MG63 (cell line): ENCODE measurements at regions not wholly inside any gene's neighbourhood (a gene's known extent, or its start where the extent isn't known, plus 50 kb on each side); places are given as distances from the start of the nearest gene placed in this dataset.

Experiments used
- DNase-seq: peaks from one replicate; pipeline ENCODE4 v3.0.0-alpha.2; 2020
- H3K27me3 ChIP-seq: fragments of 250-450 bp; sonication (Bioruptor Pico); 2 replicates; pipeline ENCODE4 v1.5.1; 2020; ENCODE audit warnings: mild to moderate bottlenecking, moderate library complexity
- H3K36me3 ChIP-seq: fragments of 250-450 bp; sonication (Bioruptor Pico); 2 replicates; pipeline ENCODE4 v1.5.1; 2020; ENCODE audit warnings: mild to moderate bottlenecking, moderate library complexity
- H3K4me3 ChIP-seq: fragments of 250-450 bp; sonication (Bioruptor Pico); 2 replicates; pipeline ENCODE4 v1.5.1; 2020; ENCODE audit warnings: mild to moderate bottlenecking, moderate library complexity
- H3K9me3 ChIP-seq: fragments of 250-450 bp; sonication (Bioruptor Pico); 2 replicates; pipeline ENCODE4 v1.5.1; 2020; ENCODE audit warnings: mild to moderate bottlenecking, moderate library complexity

DNA sequence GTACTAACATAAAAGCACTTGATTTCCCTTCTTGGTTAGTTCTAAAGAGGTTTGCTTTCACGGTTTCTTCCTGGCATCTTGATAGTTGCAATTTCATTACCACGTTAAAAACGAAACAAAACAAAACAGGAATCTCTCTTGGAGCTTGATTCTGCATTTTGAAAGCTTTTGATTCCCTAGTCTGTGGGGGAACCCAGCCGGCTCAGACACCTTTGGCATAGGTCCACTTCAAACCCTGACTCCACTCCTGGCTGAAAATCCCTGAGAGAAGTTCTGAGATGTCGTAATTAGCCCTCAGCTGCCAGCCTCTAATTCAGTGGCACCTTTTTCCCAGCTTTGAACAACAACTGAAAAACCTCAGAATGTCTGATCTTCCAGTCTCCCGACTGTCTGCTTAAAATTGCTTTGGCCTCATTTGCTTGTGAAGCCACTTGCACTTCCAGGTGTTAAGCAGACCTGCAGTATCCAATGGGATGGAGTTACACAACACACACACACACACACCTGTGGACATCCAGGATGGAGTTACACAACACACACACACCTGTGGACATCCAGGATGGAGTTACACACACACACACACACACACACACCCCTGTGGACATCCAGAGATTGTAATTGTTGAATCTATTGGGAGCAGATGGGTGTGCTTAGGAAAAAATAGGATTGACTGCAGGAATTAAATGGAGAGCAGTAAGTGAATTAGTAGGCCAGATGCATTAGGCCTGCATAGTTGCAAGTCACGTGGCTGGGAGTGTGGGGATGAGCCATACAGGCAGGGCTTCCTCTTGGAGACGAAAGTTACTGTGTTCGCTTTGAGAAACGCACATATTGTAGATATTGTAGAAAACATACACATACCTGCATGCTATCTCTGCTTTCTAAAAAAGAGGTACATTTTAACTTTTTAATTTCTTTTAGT is 285.6 kb upstream of the FMN2 start:
- H3K4me3 ChIP-seq: no peak overlapping the region
- no peaks in the 10 kb centered on the region for H3K36me3 ChIP-seq
- no peaks in the 10 kb centered on the region for H3K9me3 ChIP-seq
- peaks cover 9% of the 10 kb centered on the region; the same call in 1 of the 2 replicates for H3K27me3 ChIP-seq
- DNase-seq: peak; percentile 16

DNA sequence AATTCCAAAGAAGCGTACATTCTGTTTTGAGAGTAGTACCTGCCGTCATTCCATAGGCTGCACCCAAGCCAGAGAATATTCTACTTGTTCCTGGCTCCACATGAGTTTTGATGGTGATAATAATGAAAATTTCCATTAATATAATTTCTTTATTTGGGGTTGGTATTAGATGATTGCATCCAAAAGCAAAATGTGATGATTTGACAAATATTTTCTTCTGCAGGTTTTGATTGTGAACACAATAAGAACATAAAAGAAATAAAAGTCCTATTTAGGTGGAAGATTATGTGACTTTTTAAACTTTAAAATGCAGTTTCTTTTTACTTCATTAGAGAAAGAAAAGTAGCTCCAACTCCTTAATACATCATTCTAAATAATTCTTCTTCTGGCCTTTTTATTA is 284.8 kb upstream of the FMN2 start:
- Histone ChIP-seq H3K4me3 (no peak overlapping the region), H3K27me3 (peaks cover 3% of the 10 kb centered on the region; the same call in 1 of the 2 replicates)
- no peak for DNase-seq

DNA sequence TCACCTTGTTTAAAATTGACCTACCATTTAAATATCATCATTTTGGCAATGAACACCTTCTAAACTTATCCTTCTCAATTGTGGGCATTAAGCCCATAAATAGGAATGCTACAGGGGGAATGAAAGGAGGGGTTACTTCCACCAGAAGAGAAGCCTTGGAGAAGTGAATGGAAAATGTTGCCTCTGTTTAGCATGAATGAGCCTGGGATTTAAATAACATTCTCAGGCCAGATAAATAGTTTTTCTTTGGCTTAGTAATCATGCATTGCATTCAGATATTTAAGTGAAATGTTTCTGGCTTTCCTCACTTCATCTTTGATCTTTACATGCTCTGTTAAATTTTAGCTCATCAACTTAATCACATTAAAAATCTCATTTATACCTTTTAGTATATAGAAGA is 284.3 kb upstream of the FMN2 start:
- Histone ChIP-seq H3K36me3 (no peaks in the 10 kb centered on the region), H3K4me3 (no peak overlapping the region), H3K9me3 (no peaks in the 10 kb centered on the region), H3K27me3 (peaks cover 3% of the 10 kb centered on the region; the same call in 1 of the 2 replicates)
- no peak for DNase-seq

More for the DNA sequence above, 284.8 kb upstream of the FMN2 start:
- no peaks in the 10 kb centered on the region for H3K9me3 ChIP-seq
- no peaks in the 10 kb centered on the region for H3K36me3 ChIP-seq

DNA sequence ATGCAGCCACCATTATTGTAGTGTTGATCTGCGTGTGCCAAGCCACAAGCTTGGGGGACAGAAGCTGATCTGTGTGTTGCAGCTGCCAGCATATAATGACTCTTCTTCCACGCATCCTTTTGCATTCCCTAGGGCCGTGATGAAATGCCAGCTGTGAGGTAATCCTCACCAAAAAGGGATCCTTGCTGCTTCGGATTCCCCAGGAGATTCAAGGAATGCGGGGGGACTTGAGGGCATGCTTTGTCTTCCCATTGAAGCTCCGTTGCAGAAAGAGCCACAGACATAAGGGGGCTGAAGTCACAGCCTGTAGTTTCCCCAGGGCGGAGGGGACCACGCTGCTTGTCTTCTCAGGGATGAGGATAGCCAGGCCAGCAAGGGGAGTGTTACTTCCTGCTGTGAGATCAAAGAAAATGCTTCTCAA is 281.6 kb upstream of the FMN2 start:
- no peak overlapping the region for H3K4me3 ChIP-seq
- no peaks in the 10 kb centered on the region for H3K36me3 ChIP-seq
- H3K9me3 ChIP-seq: no peaks in the 10 kb centered on the region
- no peaks in the 10 kb centered on the region for H3K27me3 ChIP-seq
- peak; percentile 63 for DNase-seq

DNA sequence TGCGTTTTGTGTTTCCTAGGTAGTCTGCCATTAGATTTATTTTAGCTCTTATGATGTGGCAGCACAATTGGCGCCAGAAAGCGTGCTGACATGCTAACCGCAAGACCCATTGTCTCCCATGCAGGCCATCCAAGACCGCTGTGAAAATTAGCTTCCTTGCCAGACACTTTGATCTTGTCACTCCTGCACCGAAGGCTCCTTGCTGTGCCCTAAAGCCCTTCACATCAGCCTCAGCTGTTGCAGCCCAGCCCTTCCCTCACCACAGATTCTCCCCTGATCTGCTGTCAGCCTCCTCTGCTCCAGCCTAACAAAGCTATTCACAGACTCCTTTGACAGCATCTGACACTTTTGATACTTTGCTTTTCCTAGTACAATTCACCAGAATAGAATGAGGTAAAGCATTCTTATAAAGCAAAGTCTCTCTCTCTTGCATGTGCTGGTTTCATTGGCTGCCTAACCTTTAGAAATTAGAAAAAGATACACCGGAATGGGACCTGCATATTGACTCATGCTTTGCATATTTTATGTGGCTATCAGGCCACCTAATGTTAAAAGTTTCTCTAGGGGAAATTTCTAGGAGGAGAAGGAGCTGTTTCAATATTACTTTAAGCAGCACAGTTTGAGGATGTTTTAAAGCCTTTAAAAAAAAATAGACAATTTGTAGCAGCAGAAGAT is 280.3 kb upstream of the FMN2 start:
- Histone ChIP-seq H3K9me3 (no peaks in the 10 kb centered on the region), H3K27me3 (no peaks in the 10 kb centered on the region), H3K4me3 (no peak overlapping the region), H3K36me3 (no peaks in the 10 kb centered on the region)
- peak; percentile 89 for DNase-seq

DNA sequence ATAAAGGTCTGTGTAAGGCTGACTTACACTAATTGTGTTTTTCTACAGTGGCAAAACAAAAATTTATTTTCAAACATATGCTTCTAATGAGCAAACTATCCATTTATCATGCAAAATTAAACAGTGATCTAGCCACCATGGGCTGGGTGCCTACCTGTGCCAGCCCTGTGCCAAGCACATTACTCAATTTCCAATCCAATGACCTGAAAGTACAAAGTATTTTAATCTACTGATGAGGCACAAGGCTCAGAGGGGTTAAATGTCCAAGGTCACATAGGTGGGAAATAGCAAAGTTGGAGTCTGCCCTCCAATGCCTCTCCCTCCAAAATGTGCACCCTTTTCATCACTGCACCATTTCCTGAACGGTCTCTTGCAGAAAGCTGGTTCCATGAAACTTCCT is 279.1 kb upstream of the FMN2 start:
- Histone ChIP-seq H3K36me3 (no peaks in the 10 kb centered on the region), H3K4me3 (no peak overlapping the region), H3K27me3 (no peaks in the 10 kb centered on the region), H3K9me3 (no peaks in the 10 kb centered on the region)
- DNase-seq: no peak

DNA sequence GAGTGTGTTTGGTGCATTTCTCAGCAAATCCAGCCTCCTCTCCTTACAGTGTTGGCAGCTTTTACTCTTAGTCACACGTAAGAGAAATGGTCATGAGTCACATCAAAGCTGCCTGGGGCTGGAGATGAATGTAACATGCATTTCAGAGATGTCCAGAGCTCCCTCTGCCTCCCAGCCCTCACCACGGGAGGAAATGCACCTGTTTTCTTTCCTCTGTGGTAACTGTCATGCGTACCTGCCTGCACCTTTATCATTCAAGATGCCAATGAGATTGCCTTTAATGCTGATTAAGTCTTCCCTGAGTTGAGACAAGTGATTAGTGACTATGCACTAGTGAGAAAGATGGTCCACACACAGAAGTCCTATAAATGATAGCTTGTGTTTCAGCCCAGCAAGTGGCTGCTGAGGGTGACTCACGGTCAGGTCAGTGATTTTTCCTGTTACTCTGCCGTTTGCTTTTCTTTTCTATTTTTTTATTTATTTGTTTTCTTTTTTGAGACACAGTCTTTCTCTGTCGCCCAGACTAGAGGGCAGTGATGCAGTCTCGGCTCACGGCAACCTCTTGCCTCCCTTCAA is 277.3 kb upstream of the FMN2 start:
- Histone ChIP-seq H3K36me3 (no peaks in the 10 kb centered on the region), H3K9me3 (no peaks in the 10 kb centered on the region), H3K27me3 (no peaks in the 10 kb centered on the region), H3K4me3 (peak overlapping the region; percentile 12)
- peak; percentile 85 for DNase-seq

DNA sequence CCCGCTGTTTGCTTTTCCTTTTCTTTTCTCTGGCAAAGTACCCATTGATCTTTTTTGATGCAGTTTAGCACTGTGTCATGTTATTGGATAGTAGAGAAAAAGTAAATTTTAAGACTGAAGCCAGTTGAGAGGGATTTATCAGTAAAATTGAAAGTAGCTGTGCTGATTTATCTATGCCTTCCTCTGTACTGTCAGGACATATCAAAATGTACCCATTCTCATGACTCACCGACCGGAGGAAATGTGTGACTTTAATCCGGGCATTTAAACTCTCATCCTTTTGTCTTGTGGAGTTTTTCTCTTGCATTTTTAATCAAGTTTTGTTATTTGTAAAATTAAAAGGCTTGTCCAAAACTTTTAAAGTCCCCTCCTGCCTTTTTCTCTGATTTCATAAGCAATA is 276.6 kb upstream of the FMN2 start:
- Histone ChIP-seq H3K27me3 (no peaks in the 10 kb centered on the region), H3K4me3 (peak overlapping the region; percentile 12), H3K36me3 (no peaks in the 10 kb centered on the region), H3K9me3 (no peaks in the 10 kb centered on the region)
- DNase-seq: no peak

DNA sequence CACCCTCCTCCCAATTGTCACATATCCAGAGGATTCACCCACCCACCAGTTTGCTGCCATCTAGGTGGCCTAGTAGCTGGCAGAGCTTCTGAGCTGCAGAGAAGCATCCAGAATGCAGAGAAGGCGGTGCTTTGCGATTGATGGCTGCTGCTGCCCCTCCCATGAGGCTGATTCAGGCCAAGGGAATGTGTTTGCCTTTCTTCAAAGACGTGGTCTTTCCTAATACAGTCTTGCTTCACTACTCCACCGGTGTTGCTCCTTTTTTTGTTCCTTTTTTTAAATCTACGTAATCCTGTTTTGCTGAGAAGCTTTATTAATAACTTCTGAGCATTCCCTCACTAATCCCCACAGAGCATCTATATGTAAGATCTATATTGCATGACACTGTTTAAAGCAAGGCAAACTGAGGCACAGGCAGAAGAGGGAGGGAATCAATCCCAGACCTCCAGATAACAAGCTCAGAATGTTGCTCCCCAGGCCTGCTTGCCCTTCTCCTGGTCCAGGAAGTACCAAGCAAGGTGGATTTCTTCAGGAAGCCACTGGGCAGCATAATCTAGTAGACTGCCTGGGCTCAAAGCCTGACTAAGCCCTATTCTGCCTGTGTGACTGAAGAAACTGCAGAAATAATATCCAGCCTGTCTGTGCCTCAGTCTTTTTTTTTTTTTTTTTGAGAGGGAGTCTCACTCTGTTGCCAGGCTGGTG is 275.5 kb upstream of the FMN2 start:
- H3K27me3 ChIP-seq: no peaks in the 10 kb centered on the region
- DNase-seq: peak; percentile 79
- H3K9me3 ChIP-seq: no peaks in the 10 kb centered on the region
- H3K4me3 ChIP-seq: no peak overlapping the region
- no peaks in the 10 kb centered on the region for H3K36me3 ChIP-seq

DNA sequence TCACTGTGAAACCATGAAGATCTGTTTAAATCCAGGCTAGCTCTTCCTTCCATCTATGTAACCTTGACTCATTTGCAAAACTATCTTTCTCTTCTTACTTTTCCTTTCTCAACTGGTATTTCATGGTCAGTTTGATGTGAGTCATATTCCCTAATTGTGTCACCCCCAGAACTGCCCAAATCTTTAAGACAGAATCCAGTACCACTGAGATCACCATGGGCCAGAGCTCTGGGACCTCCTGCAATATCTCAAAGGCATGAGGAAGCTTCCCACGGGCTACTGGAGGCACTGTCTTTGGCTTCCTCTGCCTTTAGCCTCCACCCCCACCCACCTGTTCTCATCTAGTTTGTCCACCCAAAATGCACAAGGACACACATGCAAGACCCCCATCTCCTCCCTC is 274.4 kb upstream of the FMN2 start:
- no peaks in the 10 kb centered on the region for H3K27me3 ChIP-seq
- no peak for DNase-seq
- H3K9me3 ChIP-seq: no peaks in the 10 kb centered on the region
- H3K36me3 ChIP-seq: no peaks in the 10 kb centered on the region
- no peak overlapping the region for H3K4me3 ChIP-seq

DNA sequence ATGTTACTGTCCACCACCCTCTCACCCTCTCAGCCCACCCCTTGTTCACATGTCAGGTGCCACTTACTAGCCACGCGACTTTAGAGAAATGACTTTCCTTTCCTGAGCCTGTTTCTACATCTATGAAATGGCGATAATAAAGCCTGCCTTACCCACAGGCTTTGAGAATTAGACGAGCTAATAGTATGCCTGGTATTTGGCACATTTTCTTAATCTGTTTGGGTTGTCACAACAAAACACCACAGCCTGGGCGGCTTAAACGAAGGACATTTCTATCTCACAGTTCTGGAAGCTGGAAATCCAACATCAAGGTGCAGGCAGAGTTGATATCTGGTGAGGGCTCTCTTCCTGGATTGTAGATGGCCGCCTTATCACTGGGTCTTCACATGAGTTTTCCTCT is 273.9 kb upstream of the FMN2 start:
- H3K36me3 ChIP-seq: no peaks in the 10 kb centered on the region
- H3K4me3 ChIP-seq: no peak overlapping the region
- H3K9me3 ChIP-seq: no peaks in the 10 kb centered on the region
- no peak for DNase-seq
- H3K27me3 ChIP-seq: no peaks in the 10 kb centered on the region

DNA sequence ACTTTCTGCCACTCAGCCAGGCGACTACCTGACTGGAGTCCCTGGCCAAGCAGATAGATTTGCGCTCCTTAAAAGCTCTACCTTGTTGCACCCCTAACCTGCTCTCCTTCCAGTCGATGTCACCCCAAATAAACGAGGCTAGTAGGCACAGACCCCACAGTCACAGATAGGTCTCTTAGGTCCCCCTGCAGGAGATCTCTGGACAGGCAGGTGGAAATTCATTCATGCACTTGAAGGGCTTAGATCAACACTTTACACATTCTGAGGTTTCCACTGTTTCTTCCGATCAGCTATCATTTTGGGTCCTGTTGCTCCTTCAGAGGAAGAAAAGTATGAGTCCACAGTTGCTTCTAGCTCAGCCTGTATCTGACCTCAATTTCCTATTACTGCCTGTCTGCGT is 272.6 kb upstream of the FMN2 start:
- H3K9me3 ChIP-seq: no peaks in the 10 kb centered on the region
- no peak for DNase-seq
- H3K27me3 ChIP-seq: no peaks in the 10 kb centered on the region
- H3K36me3 ChIP-seq: no peaks in the 10 kb centered on the region
- no peak overlapping the region for H3K4me3 ChIP-seq

DNA sequence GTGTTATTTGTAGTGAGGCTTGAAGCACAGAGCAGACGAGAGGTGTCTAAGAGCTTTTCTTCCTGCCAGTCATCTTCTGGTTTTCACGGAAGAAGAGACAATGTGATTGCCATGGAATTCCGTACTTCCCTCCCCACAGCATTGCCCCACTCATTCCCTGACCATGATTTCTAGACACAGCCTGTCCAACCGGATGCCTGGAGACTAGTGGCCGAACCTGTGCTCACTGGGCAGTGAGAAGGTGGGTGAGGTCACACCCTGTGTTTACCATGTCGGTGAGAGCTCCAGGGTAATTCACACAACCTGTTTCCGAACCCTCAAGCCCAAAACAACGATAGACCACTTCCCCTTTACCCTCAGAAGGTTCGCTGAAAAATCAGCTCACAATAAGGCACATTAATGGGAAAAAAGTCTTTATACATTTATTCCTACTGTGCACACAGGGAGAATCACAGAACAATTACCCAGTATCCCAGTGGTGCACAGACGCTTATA is 271.9 kb upstream of the FMN2 start:
- H3K9me3 ChIP-seq: no peaks in the 10 kb centered on the region
- H3K36me3 ChIP-seq: no peaks in the 10 kb centered on the region
- H3K4me3 ChIP-seq: no peak overlapping the region
- H3K27me3 ChIP-seq: no peaks in the 10 kb centered on the region
- DNase-seq: no peak

DNA sequence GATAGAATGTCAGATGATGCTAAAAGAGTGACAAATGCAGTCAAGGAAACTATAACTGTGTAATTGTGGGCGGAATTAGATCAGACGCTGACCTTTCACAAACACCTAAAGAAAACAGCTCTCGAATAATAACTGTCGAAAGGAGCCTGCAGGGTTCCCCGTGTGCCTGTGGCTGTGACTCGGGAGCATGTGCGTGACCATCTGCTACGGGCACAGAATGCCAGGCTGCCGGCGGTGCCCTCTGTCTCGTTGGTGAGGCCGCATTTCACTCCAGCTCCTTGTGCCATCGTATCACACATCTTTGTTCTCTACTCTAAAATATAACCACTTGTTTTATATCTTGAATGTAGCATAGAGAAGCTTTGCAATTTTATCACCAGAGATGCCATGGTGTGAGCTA is 267.8 kb upstream of the FMN2 start:
- H3K4me3 ChIP-seq: no peak overlapping the region
- H3K9me3 ChIP-seq: no peaks in the 10 kb centered on the region

DNA sequence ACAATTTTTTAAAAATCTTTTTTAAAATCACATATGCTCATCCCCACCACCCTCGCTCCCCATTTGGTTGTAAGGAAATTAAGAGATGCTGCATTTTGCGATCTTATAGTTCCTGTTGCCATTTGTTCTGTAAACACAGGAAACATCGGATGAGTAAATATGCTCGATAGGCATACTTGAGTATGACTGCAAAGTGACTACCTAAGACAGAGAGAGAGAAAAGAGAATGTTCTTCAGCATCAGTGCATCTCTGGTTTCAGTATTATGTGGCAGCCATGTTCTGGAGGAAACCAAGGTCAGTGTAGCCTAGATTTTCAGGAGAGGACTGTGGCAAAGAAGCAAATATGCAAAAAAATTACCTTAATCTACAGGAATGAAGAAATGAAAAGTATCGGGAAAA is 265.5 kb upstream of the FMN2 start:
- H3K4me3 ChIP-seq: no peak overlapping the region
- no peaks in the 10 kb centered on the region for H3K27me3 ChIP-seq
- no peaks in the 10 kb centered on the region for H3K36me3 ChIP-seq
- DNase-seq: no peak
- H3K9me3 ChIP-seq: no peaks in the 10 kb centered on the region

More for the DNA sequence above, 267.8 kb upstream of the FMN2 start:
- no peaks in the 10 kb centered on the region for H3K36me3 ChIP-seq
- no peaks in the 10 kb centered on the region for H3K27me3 ChIP-seq
- DNase-seq: no peak

DNA sequence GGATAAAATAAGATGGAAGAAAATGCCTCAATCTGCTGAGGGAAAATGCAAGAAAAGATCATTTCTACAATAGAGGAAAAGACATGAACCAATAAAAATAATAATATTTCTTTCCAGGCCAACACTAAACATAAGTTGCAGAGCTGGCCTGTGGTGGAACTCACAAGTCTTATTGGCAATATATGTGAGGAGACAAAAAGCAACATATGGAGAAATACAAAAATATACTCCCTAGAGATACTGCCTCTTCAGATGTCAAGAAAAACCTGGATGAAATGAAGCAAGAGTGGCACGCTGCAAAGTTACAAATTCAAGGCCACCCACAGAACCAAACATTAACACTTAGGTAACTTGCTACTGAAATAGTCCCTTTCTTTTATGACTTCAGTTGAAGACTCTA is 264.9 kb upstream of the FMN2 start:
- H3K36me3 ChIP-seq: no peaks in the 10 kb centered on the region
- DNase-seq: no peak
- no peaks in the 10 kb centered on the region for H3K27me3 ChIP-seq
- no peak overlapping the region for H3K4me3 ChIP-seq
- H3K9me3 ChIP-seq: no peaks in the 10 kb centered on the region

DNA sequence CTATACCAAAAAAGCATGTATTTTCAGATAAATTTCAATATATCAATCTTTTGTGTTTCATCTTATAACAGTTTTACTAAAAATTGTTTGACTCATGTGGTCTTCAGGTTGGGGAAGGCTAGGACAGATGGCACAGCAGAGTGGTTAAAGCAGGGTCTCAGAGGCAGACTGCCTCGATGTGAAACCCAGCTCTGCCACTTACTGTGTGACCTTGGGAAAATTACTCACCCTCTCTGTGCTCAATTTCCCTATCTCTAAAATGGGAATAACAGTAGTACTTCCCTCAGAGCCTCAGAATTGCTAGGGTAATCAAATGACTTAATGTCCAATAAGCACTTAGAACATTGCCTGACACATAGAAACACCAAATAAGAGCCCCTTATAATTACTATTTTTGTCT is 262.1 kb upstream of the FMN2 start:
- no peaks in the 10 kb centered on the region for H3K9me3 ChIP-seq
- DNase-seq: no peak
- H3K4me3 ChIP-seq: no peak overlapping the region
- H3K36me3 ChIP-seq: no peaks in the 10 kb centered on the region
- no peaks in the 10 kb centered on the region for H3K27me3 ChIP-seq
